Smooth muscle cell (in vitro differentiated cells): ENCODE measurements at regions not wholly inside any gene's neighbourhood (a gene's known extent, or its start where the extent isn't known, plus 50 kb on each side); places are given as distances from the start of the nearest gene placed in this dataset.
A peak's percentile ranks its signal among the peaks of the same experiment; 100 is the strongest.
"Not testable (repeated sequence)": the region's sequence is repeated elsewhere in the genome, so short reads cannot be mapped to it uniquely, and the experiment has no call there.

Experiments
- DNase-seq: peaks from one replicate; lab custom pipeline; 2025; ENCODE audit not compliant: unreplicated experiment; lab: John Stamatoyannopoulos, UW
- H2AFZ ChIP-seq: fragments of 200-600 bp; sonication (generic); 2 replicates; pipeline ENCODE4 v1.6.0; 2016; ENCODE audit warnings: antibody characterized with exemption, low read depth, mild to moderate bottlenecking
- H3F3A ChIP-seq: fragments of 200-600 bp; sonication (generic); 2 replicates; pipeline ENCODE4 v1.6.0; 2017; ENCODE audit warnings: antibody characterized with exemption, low read depth
- H3K27ac ChIP-seq: fragments of 200-600 bp; sonication (generic); 2 replicates; pipeline ENCODE4 v1.5.1; 2016; ENCODE audit warnings: low read depth, mild to moderate bottlenecking
- H3K27me3 ChIP-seq: fragments of 200-600 bp; sonication (generic); 2 replicates; pipeline ENCODE4 v1.6.1; 2016; ENCODE audit warnings: low read depth, mild to moderate bottlenecking
- H3K36me3 ChIP-seq: fragments of 200-600 bp; sonication (generic); 2 replicates; pipeline ENCODE4 v1.5.1; 2016; ENCODE audit warnings: low read depth
- H3K4me1 ChIP-seq: fragments of 200-600 bp; sonication (generic); 2 replicates; pipeline ENCODE4 v1.5.1; 2016; ENCODE audit warnings: low read depth
- H3K4me2 ChIP-seq: fragments of 200-600 bp; sonication (generic); 2 replicates; pipeline ENCODE4 v1.6.0; 2016; ENCODE audit warnings: mild to moderate bottlenecking
- H3K4me3 ChIP-seq: fragments of 200-600 bp; sonication (generic); 2 replicates; pipeline ENCODE4 v1.5.1; 2016; ENCODE audit warnings: mild to moderate bottlenecking
- H3K79me2 ChIP-seq: fragments of 200-600 bp; sonication (generic); 2 replicates; pipeline ENCODE4 v1.6.0; 2016; ENCODE audit warnings: low read depth, mild to moderate bottlenecking
- H3K9ac ChIP-seq: fragments of 200-600 bp; sonication (generic); 2 replicates; pipeline ENCODE4 v1.6.0; 2016; ENCODE audit warnings: low read depth
- H3K9me3 ChIP-seq: fragments of 200-600 bp; sonication (generic); replicated peaks from 2 replicates; pipeline ENCODE4 v1.5.1; 2016; ENCODE audit warnings: low read depth
- H4K20me1 ChIP-seq: fragments of 200-600 bp; sonication (generic); 2 replicates; pipeline ENCODE4 v1.6.0; 2016; ENCODE audit warnings: low read depth
- WGBS: methylation state at CpG from one replicate; pipeline ENCODE4 v1.1.7; 2016; ENCODE audit warnings: low lambda C conversion rate; 5-methylcytosine and 5-hydroxymethylcytosine counted together
- TF ChIP-seq, protein P1 (sequence below): fragments of 200-600 bp; sonication (generic); IDR thresholded peaks from 2 replicates; pipeline ENCODE4 v1.5.1; 2017; ENCODE audit warnings: borderline replicate concordance, mild to moderate bottlenecking, antibody characterized with exemption; ENCODE audit not compliant: insufficient read depth, poor library complexity, severe bottlenecking

DNA sequence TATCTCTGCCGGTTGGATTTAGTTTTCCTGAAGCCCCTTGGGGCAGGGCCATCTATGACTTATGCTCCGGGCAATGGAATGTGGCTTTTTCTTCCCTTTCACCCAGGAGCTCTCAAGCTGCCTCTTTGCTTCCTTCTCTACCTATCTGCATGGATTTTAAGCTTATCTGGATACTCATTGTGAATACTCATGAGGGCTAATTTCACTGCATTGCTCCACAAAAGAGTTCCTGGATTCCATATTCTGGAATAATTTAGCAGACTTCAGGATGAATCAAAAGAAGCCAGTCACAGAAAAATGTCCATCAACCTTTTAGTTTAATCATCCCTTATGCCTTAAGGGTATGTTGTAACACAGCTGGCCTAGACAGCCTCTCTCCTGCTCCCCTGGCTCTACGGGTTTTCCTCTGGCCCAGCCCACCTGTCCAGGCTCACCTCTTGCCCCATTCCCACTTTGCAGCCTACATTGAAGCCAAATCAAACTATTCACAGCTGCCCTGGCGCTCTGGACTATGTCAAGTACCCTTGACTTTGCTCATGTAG lies 122.8 kb upstream of the RMDN2 start:
- H4K20me1 ChIP-seq, result no peaks in the 10 kb centered on the region
- TF ChIP-seq, protein P1, sequence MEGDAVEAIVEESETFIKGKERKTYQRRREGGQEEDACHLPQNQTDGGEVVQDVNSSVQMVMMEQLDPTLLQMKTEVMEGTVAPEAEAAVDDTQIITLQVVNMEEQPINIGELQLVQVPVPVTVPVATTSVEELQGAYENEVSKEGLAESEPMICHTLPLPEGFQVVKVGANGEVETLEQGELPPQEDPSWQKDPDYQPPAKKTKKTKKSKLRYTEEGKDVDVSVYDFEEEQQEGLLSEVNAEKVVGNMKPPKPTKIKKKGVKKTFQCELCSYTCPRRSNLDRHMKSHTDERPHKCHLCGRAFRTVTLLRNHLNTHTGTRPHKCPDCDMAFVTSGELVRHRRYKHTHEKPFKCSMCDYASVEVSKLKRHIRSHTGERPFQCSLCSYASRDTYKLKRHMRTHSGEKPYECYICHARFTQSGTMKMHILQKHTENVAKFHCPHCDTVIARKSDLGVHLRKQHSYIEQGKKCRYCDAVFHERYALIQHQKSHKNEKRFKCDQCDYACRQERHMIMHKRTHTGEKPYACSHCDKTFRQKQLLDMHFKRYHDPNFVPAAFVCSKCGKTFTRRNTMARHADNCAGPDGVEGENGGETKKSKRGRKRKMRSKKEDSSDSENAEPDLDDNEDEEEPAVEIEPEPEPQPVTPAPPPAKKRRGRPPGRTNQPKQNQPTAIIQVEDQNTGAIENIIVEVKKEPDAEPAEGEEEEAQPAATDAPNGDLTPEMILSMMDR, result no peak
- H2AFZ ChIP-seq, result no peak overlapping the region
- H3F3A ChIP-seq, result peaks cover 28% of the 10 kb centered on the region
- H3K9me3 ChIP-seq, result no peaks in the 10 kb centered on the region
- H3K27me3 ChIP-seq, result no peaks in the 10 kb centered on the region
- DNase-seq, result no peak
- peak overlapping the region; percentile 61 for H3K4me2 ChIP-seq
- peak overlapping the region; percentile 90 for H3K27ac ChIP-seq
- H3K4me1 ChIP-seq, result peaks cover 15% of the 10 kb centered on the region
- H3K9ac ChIP-seq, result peak overlapping the region; percentile 38
- no peaks in the 10 kb centered on the region for H3K79me2 ChIP-seq
- no peak overlapping the region for H3K4me3 ChIP-seq
- 16% methylated on average over 4 of the region's 4 CpGs for WGBS
- no peaks in the 10 kb centered on the region for H3K36me3 ChIP-seq

DNA sequence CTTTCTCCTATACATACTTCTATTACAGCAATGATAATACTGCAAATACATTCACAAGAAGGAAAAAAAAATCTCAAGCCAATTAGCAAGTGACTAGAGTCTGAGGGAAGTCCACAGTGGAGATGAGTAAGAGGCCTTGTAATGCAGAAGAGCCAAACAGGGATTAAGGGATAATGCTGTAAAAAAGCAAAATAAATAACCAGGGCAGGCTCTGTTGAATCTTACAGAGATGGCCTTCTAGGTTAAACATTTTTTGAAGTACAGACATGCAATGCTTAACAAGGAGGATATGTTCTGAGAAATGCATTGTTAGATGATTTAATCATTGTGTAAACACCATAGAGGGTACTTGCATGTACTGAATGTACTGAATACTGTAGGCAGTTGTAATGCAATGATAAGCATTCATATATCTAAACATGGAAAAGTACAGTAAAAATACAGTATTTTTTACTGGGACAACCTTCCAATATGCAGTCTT lies 122.1 kb upstream of the RMDN2 start:
- Histone ChIP-seq H2AFZ (no peak overlapping the region), H3K36me3 (no peaks in the 10 kb centered on the region), H3K27me3 (no peaks in the 10 kb centered on the region), H3K27ac (peak overlapping the region; percentile 90), H3K4me1 (peaks cover 15% of the 10 kb centered on the region), H4K20me1 (no peaks in the 10 kb centered on the region), H3K9ac (peak overlapping the region; percentile 38), H3F3A (peaks cover 28% of the 10 kb centered on the region), H3K4me2 (peak overlapping the region; percentile 61), H3K79me2 (no peaks in the 10 kb centered on the region), H3K9me3 (no peaks in the 10 kb centered on the region), H3K4me3 (no peak overlapping the region)
- DNase-seq, result no peak
- TF ChIP-seq, protein P1, result no peak

DNA sequence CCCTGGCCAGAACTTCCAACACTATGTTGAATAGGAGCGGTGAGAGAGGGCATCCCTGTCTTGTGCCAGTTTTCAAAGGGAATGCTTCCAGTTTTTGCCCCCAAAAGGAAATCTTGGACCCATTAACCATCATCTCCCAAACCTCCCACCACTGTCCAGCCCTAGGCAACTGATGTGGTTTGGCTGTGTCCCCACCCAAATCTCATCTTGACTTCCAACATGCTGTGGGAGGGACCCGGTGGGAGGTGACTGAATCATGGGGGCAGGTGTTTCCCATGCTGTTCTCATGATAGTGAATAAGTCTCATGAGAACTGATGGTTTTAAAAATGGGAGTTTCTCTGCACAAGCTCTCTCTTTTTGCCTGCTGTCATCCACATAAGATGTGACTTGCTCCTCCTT lies 119.1 kb upstream of the RMDN2 start:
- DNase-seq, H3K79me2 ChIP-seq, H3K36me3 ChIP-seq, H2AFZ ChIP-seq, H3K27ac ChIP-seq, H3K27me3 ChIP-seq, H3K9me3 ChIP-seq, H3K4me2 ChIP-seq, H3K9ac ChIP-seq, H3K4me3 ChIP-seq, H4K20me1 ChIP-seq, H3K4me1 ChIP-seq: not testable (repeated sequence)
- 100% methylated on average over 2 of the region's 2 CpGs for WGBS
- peaks cover 32% of the 10 kb centered on the region for H3F3A ChIP-seq

DNA sequence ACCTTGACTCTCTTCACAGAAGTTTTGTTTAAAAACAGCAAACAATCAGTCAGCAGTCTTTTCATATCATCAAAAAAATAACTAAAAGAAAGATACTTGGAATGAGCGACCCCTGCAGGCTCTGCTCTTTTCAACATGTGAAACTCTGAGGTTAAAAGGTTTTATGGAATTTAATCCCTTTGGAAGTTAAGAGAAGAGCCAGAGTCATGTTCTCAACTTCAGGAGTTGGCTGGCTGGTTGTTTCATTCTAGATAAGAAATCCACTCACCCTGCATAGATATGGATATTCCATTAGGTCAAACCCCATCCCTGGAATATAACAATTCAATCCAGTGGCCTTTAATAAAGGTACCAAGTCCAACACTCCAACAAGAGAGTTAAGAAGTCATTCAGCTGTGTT lies 115.6 kb upstream of the RMDN2 start:
- TF ChIP-seq, protein P1, result peak; percentile 65
- DNase-seq, result no peak
- no peaks in the 10 kb centered on the region for H3K27me3 ChIP-seq
- H4K20me1 ChIP-seq, result no peaks in the 10 kb centered on the region
- no peaks in the 10 kb centered on the region for H3K36me3 ChIP-seq
- WGBS, result 13% methylated on average over 1 of the region's 1 CpG
- H3F3A ChIP-seq, result peaks cover 8% of the 10 kb centered on the region
- no peak overlapping the region for H3K9ac ChIP-seq
- H3K27ac ChIP-seq, result peak overlapping the region; percentile 62
- no peaks in the 10 kb centered on the region for H3K79me2 ChIP-seq
- peak overlapping the region; percentile 49 for H3K4me2 ChIP-seq
- H3K4me1 ChIP-seq, result no peaks in the 10 kb centered on the region
- H3K9me3 ChIP-seq, result no peaks in the 10 kb centered on the region
- H2AFZ ChIP-seq, result no peak overlapping the region
- H3K4me3 ChIP-seq, result no peak overlapping the region
